B cell (primary cell): ENCODE measurements at regions not wholly inside any gene's neighbourhood (a gene's known extent, or its start where the extent isn't known, plus 50 kb on each side); places are given as distances from the start of the nearest gene placed in this dataset.

Experiments
- ATAC-seq: fragments of 200-7000 bp; cut with Tn5 transposase; one replicate; pipeline ENCODE4 v1.10.0; 2021; ENCODE audit warnings: low read depth, mild to moderate bottlenecking, moderate number of reproducible peaks, moderate library complexity
- CTCF ChIA-PET: fragments of 350-600 bp; sonication (Branson Sonifier 250); formaldehyde crosslinking; loops from one replicate; lab custom pipeline; 2021; ENCODE audit warnings: antibody characterized with exemption, inconsistent platforms; lab: Charles Lee
- POLR2A ChIA-PET: fragments of 350-600 bp; sonication (Branson Sonifier 250); formaldehyde crosslinking; loops from one replicate; lab custom pipeline; 2021; ENCODE audit warnings: antibody characterized with exemption; lab: Charles Lee
- DNase-seq: peaks from one replicate; pipeline ENCODE4 v3.0.0; 2013
- H2AFZ ChIP-seq: 2 replicates; pipeline ENCODE4 v1.6.1; 2012; ENCODE audit warnings: mild to moderate bottlenecking, low read depth, low read length; ENCODE audit not compliant: insufficient read depth, poor library complexity, severe bottlenecking
- H3K27ac ChIP-seq, 2 donors: 1 replicate in 1 of 2; 2 replicates in 1 of 2; pipeline ENCODE4 v1.5.1; 2012 to 2013; ENCODE audit warnings: low read length in 2 of 2, mild to moderate bottlenecking in 2 of 2, moderate library complexity in 1 of 2
- H3K27me3 ChIP-seq, 4 experiments: fragments of 200-600 bp in 1 of 4; sonication (generic) in 1 of 4; replicated peaks in 1 of 4; 1 replicate in 2 of 4; 2 replicates in 2 of 4; pipeline versions ENCODE4 v1.6.1 to v1.7.0; 2013 to 2016; ENCODE audit warnings: low read length in 3 of 4, mild to moderate bottlenecking in 2 of 4, mixed read lengths in 1 of 4, moderate library complexity in 1 of 4; ENCODE audit not compliant: insufficient read depth in 4 of 4, control insufficient read depth in 3 of 4; ENCODE audit errors: control extremely low read depth in 1 of 4
- H3K36me3 ChIP-seq, 2 experiments: replicated peaks in 1 of 2; 1 replicate in 1 of 2; 2 replicates in 1 of 2; pipeline versions ENCODE4 v1.6.1 to v1.7.1; 2013; ENCODE audit warnings: low read length in 1 of 2; ENCODE audit not compliant: insufficient read depth in 2 of 2, control insufficient read depth in 1 of 2; ENCODE audit errors: control extremely low read depth in 1 of 2, extremely low read depth in 1 of 2
- H3K4me1 ChIP-seq, 2 donors: fragments of 200-600 bp in 1 of 2; sonication (generic) in 1 of 2; 1 replicate in 1 of 2; 2 replicates in 1 of 2; pipeline versions ENCODE4 v1.5.1 to v1.6.1; 2013 to 2017; ENCODE audit warnings: low read length in 2 of 2; ENCODE audit not compliant: control insufficient read depth in 2 of 2, insufficient read depth in 2 of 2
- H3K4me2 ChIP-seq: replicated peaks from 2 replicates; pipeline ENCODE3; 2012; ENCODE audit warnings: mild to moderate bottlenecking, low read depth, low read length; ENCODE audit not compliant: poor library complexity, severe bottlenecking
- H3K4me3 ChIP-seq, 5 experiments: fragments of 200-600 bp in 1 of 5; sonication (generic) in 1 of 5; 1 replicate in 3 of 5; 2 replicates in 2 of 5; pipeline versions ENCODE4 v1.5.1 to v1.7.0; 2011 to 2016; ENCODE audit warnings: low read length in 4 of 5, mild to moderate bottlenecking in 4 of 5, low read depth in 2 of 5, control low read depth in 1 of 5, moderate library complexity in 1 of 5; ENCODE audit not compliant: insufficient read depth in 1 of 5; ENCODE audit errors: control extremely low read depth in 1 of 5, extremely low read depth in 1 of 5
- H3K79me2 ChIP-seq: fragments of 200-600 bp; sonication (generic); one replicate; pipeline ENCODE4 v1.6.0; 2016; ENCODE audit warnings: low read length; ENCODE audit not compliant: control insufficient read depth, insufficient read depth
- H3K9ac ChIP-seq: fragments of 200-600 bp; sonication (generic); 2 replicates; pipeline ENCODE4 v1.6.1; 2017; ENCODE audit warnings: mild to moderate bottlenecking, low read length, moderate library complexity
- H3K9me3 ChIP-seq, 3 donors: one replicate each; pipeline versions ENCODE4 v1.6.1 to v1.7.1; 2013; ENCODE audit warnings: low read length in 2 of 3; ENCODE audit not compliant: control insufficient read depth in 2 of 3, insufficient read depth in 1 of 3; ENCODE audit errors: control extremely low read depth in 1 of 3
- H4K20me1 ChIP-seq: 2 replicates; pipeline ENCODE4 v1.6.0; 2012; ENCODE audit warnings: mild to moderate bottlenecking, low read length; ENCODE audit not compliant: insufficient read depth, control insufficient read depth, poor library complexity, severe bottlenecking
- H3K27ac Mint-ChIP-seq: one replicate; pipeline ENCODE4 v1.8.0; 2021; ENCODE audit warnings: mixed read lengths
- H3K27me3 Mint-ChIP-seq: one replicate; pipeline ENCODE4 v1.8.0; 2021; ENCODE audit warnings: mixed read lengths
- H3K4me1 Mint-ChIP-seq: one replicate; pipeline ENCODE4 v1.8.0; 2021; ENCODE audit warnings: mixed read lengths
- H3K4me3 Mint-ChIP-seq: one replicate; pipeline ENCODE4 v1.8.0; 2021; ENCODE audit warnings: mixed read lengths
- H3K9me3 Mint-ChIP-seq: one replicate; pipeline ENCODE4 v1.8.0; 2022; ENCODE audit warnings: mixed read lengths; ENCODE audit not compliant: insufficient read depth
- EZH2 ChIP-seq: IDR thresholded peaks from 2 replicates; pipeline ENCODE4 v1.6.1; 2012; ENCODE audit warnings: borderline replicate concordance, low read depth, mild to moderate bottlenecking, moderate library complexity, low read length; ENCODE audit not compliant: insufficient read depth, poor library complexity, severe bottlenecking
- WGBS: methylation state at CpG from one replicate; pipeline ENCODE4 v1.1.5; 2013; ENCODE audit warnings: missing lambda C conversion rate; ENCODE audit not compliant: insufficient coverage; 5-methylcytosine and 5-hydroxymethylcytosine counted together
- intact Hi-C: fragments of 100-400 bp; cut with micrococcal nuclease; formaldehyde crosslinking; loops from one replicate; pipeline ENCODE4 v1.10.0; 2022
- TF ChIP-seq, protein P1 (sequence below): fragments of 200-600 bp; IDR thresholded peaks from one replicate; pipeline ENCODE4 v1.8.0; 2022; ENCODE audit warnings: antibody characterized with exemption, mild to moderate bottlenecking

DNA sequence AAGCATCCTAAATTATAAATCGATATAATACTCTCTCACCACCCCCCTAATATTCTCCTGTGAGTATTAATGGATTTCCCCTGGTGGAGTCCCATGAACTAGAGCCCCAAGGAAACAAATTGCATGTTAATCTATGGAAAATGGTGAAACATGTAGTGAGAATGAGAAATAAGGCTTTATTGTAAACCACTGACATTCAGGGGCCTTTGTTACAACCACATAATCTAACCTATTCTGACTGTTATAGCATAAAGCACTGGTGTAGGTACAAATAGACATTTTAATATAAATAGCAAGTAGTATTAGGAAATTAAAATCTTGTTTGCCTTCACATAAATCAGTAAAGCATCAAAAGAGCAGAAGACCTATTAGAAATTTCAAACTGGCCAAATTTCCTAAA lies 65.3 kb upstream of the TLK1 start:
- Histone ChIP-seq H3K79me2 (no peaks in the 10 kb centered on the region), H3K27me3 (no peaks in the 10 kb centered on the region), H3K9me3 (no peaks in the 10 kb centered on the region), H3K4me2 (no peak overlapping the region), H2AFZ (peak overlapping the region; percentile 14), H4K20me1 (no peaks in the 10 kb centered on the region), H3K4me3 (no peak overlapping the region), H3K9ac (no peak overlapping the region), H3K27ac (no peak overlapping the region), H3K4me1 (no peaks in the 10 kb centered on the region), H3K36me3 (no peaks in the 10 kb centered on the region)
- Mint-ChIP-seq H3K27ac (no peak overlapping the region), H3K4me3 (no peak overlapping the region), H3K9me3 (no peaks in the 10 kb centered on the region), H3K27me3 (no peaks in the 10 kb centered on the region), H3K4me1 (no peaks in the 10 kb centered on the region)
- TF ChIP-seq, protein P1, sequence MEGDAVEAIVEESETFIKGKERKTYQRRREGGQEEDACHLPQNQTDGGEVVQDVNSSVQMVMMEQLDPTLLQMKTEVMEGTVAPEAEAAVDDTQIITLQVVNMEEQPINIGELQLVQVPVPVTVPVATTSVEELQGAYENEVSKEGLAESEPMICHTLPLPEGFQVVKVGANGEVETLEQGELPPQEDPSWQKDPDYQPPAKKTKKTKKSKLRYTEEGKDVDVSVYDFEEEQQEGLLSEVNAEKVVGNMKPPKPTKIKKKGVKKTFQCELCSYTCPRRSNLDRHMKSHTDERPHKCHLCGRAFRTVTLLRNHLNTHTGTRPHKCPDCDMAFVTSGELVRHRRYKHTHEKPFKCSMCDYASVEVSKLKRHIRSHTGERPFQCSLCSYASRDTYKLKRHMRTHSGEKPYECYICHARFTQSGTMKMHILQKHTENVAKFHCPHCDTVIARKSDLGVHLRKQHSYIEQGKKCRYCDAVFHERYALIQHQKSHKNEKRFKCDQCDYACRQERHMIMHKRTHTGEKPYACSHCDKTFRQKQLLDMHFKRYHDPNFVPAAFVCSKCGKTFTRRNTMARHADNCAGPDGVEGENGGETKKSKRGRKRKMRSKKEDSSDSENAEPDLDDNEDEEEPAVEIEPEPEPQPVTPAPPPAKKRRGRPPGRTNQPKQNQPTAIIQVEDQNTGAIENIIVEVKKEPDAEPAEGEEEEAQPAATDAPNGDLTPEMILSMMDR: no peak
- TF ChIP-seq EZH2: no peak
- intact Hi-C loops: no loop called here
- ATAC-seq (no peak), DNase-seq (no peak)
- ChIA-PET CTCF (no interaction called here), POLR2A (no interaction called here)
- no CpG with 5 or more reads among the region's 1 CpG for WGBS

DNA sequence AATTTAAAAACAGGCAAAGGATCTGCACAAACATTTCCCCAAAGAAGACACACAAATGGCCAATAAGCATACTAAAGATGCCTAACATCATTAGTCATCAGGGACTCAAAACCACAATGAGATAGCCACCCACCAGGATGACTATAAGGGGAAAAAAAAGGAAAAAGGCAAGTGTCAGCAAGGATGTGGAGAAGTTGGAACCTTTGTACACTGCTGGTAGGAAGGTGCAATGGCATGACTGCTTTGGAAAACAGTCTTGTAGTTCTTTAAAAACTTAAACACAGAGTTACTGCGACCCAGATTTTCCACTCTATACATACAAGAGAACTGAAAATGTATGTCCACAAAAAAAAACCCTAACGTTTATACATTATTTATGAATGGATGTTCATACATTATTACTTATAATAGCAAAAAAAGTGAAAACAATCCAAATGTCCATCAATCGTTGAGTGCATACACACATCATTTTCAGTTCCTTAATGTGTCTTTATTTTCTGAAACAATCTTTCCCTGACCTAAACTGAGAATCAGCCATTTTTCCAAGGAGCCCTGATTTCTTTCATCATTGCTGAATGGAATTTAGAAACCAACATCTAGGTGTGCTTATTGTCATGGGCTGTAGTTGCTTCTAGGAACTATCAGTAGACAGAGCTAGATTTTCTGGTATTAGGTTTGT lies 64.7 kb upstream of the TLK1 start:
- H3K27ac ChIP-seq: no peak overlapping the region
- H3K27me3 ChIP-seq: no peaks in the 10 kb centered on the region
- Mint-ChIP-seq H3K27ac (no peak overlapping the region), H3K4me1 (no peaks in the 10 kb centered on the region), H3K9me3 (no peaks in the 10 kb centered on the region), H3K4me3 (no peak overlapping the region), H3K27me3 (no peaks in the 10 kb centered on the region)
- H3K4me2 ChIP-seq: no peak overlapping the region
- H3K9ac ChIP-seq: no peak overlapping the region
- H2AFZ ChIP-seq: peak overlapping the region; percentile 14
- H3K4me3 ChIP-seq: no peak overlapping the region
- no peak for TF ChIP-seq EZH2
- TF ChIP-seq, protein P1: no peak
- no peaks in the 10 kb centered on the region for H3K9me3 ChIP-seq
- CTCF ChIA-PET: interaction anchor here (1.1 kb wide), 1 partner anchor 191 kb away, joined by 3 read pairs; no protein-coding TSS in a partner anchor
- no peaks in the 10 kb centered on the region for H3K4me1 ChIP-seq
- intact Hi-C loops: no loop called here
- POLR2A ChIA-PET: no interaction called here
- WGBS: no CpG with 5 or more reads among the region's 3 CpGs
- H4K20me1 ChIP-seq: no peaks in the 10 kb centered on the region
- no peak for DNase-seq
- H3K79me2 ChIP-seq: no peaks in the 10 kb centered on the region
- H3K36me3 ChIP-seq: no peaks in the 10 kb centered on the region
- ATAC-seq: no peak
